Jurkat, Clone E6-1 (cell line): ENCODE measurements at regions not wholly inside any gene's neighbourhood (a gene's known extent, or its start where the extent isn't known, plus 50 kb on each side); places are given as distances from the start of the nearest gene placed in this dataset.
A peak's percentile ranks its signal among the peaks of the same experiment; 100 is the strongest.
"Not testable (repeated sequence)": the region's sequence is repeated elsewhere in the genome, so short reads cannot be mapped to it uniquely, and the experiment has no call there.

Experiments
- DNase-seq: peaks from one replicate; pipeline ENCODE4 v3.0.0-alpha.2; 2011; ENCODE audit warnings: low read depth, low spot score
- H3K4me3 ChIP-seq: 2 replicates; pipeline ENCODE4 v1.5.1; 2011; ENCODE audit warnings: mild to moderate bottlenecking, low read length, control low read depth, moderate library complexity

DNA sequence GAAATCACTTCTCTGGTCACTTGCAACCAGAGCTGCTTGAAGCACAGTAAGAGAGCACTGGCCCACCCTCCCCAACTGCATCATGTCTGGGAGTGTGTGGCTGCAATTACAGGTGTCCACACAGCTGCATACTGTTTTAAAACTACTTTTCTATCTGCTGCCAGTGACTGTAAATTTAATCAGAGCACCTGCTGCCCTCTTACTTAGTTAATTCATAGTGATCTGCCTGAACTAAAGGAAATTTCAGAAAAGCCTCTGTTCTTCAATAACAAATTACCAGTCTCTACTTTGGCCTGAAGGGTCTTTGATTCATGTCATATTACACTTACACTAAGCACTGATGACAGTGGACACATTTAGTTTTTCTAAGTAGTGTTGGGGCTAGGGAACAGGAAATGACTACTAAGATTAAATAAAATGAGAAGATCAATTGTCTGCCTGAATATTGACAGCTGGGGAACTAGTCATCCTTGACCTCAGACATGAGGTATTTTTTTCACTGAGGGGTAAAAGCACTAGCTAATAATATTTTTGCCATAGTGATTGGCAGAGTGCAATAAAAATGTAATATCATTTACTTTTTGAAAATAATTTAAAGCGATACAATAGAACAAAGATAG is 788.9 kb upstream of the GRAMD2B start:
- no peak overlapping the region for H3K4me3 ChIP-seq
- DNase-seq = no peak

DNA sequence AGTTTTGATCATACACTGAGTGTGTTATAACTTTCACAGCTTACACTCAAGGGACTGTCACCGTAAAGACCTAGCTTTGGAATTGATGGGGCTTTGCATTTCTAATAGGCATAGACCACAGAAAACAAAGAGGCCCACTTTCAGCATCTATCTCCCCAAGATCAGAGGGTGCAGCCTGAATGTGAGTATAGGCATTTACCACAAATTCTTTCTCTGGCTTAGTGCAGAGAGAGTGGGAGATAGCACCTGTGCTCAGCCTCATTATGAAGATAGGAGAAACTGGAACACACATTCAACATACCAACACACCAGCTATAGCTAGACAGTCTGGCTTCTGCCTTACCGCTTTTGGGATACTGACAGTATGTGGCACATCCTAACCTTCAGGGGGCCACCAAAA is 783.4 kb upstream of the GRAMD2B start:
- DNase-seq = peak; percentile 69
- H3K4me3 ChIP-seq = no peak overlapping the region

DNA sequence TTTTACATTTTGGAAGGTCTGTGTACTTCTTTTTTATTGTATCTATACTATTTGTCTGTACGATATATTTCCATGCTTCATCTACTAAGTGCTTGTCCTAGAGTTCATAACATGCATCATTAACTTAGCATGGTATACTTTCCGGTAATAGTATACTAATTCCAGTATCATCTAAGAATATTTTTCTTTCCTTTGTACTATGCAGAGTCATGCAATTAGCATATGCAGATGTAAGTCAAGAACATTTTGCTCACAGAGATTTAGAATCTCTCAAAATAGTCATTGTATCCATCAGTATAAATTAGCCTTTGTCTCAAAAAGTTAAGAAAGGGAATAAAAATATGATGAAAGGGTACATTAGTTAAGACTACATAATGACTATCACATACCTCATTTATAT is 770.4 kb upstream of the GRAMD2B start:
- no peak for DNase-seq
- no peak overlapping the region for H3K4me3 ChIP-seq

DNA sequence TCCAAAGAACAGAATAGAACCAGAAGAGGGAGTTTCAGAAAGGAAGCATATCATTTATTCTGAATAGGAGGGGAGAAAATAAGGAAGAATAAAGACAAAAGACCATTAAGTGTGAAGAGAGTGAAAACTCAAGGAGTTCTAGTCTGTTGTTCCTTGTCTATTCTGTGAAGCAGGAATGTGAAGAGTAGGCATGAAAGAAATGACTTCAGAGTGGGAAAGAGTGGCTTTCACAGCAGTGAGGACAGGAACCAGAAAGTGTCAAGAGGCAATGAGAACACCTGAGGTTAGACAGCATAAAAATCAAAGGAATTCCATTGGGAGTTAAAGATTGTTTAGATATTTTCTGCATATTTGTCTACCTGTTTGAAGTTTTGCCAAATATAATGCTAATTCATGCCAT is 768.8 kb upstream of the GRAMD2B start:
- no peak overlapping the region for H3K4me3 ChIP-seq
- DNase-seq = no peak

DNA sequence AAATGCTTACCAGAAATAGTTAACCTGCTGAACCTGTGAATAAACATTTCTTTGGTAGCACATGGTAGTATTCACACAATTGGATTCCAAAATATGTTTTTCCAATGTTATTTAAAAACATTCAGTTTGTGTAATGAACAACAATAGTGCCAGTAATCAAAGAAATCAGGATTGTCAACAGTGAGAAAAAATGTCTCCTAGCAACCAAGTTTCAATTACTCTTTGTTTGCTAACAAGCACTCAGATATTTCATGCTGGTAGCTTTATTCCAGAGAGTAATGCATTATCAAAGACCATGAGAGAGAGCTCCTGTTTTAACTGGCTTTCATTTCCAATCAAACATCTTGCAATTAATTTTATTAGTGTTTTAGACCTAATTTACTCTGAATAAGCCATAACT is 768.1 kb upstream of the GRAMD2B start:
- DNase-seq = no peak
- H3K4me3 ChIP-seq = no peak overlapping the region

DNA sequence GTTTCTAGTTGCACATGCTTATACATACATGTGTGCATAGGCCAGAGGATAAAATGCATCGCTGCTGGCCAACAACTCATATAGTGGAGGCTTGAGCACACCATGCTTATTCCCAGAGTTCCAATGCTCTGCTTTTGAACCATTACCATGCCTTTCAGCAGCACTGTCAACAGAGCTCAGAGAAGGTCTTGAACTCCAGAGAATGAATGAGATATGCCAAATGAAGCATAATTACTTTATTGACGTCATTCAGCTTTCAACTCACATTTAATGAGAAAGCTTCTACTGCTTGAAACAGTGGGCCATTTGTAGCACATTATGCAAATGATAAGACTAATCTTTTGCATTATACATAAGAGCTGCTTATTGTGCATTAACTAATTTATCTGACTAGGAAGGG is 765.3 kb upstream of the GRAMD2B start:
- no peak for DNase-seq

DNA sequence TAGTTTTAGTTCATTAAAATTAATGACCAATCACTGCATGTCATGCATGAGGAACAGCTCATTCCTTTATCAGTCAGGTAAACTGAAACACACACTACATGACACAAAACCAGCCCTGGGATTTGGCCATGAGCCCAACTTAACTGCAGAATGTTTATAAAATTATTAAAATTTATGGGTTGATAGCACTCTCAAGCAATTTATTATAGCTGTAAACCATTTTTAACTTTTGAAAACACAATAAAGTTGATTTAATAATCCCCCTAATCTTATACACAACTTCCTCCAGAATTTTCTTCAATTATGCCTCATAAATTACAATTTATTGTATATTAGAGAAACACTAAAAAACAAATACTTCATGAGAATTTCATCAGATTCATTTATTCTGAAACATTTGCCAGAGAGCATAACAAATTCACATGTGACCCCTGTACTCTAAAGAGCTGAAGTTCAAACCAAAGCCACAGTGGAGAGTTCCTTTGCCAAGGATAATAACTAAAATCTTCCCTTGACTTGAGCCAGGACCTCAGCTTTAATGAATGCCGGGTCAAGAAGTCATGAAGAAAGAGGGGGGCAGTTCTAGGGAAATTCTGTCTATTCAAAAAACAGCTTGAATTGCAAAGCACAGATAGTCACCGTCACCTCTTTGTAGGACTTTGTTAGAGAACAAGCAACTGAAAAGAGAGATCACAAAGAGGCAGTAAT is 763.7 kb upstream of the GRAMD2B start:
- DNase-seq = no peak
- H3K4me3 ChIP-seq = no peak overlapping the region

More for the DNA sequence above, 765.3 kb upstream of the GRAMD2B start:
- H3K4me3 ChIP-seq = no peak overlapping the region

DNA sequence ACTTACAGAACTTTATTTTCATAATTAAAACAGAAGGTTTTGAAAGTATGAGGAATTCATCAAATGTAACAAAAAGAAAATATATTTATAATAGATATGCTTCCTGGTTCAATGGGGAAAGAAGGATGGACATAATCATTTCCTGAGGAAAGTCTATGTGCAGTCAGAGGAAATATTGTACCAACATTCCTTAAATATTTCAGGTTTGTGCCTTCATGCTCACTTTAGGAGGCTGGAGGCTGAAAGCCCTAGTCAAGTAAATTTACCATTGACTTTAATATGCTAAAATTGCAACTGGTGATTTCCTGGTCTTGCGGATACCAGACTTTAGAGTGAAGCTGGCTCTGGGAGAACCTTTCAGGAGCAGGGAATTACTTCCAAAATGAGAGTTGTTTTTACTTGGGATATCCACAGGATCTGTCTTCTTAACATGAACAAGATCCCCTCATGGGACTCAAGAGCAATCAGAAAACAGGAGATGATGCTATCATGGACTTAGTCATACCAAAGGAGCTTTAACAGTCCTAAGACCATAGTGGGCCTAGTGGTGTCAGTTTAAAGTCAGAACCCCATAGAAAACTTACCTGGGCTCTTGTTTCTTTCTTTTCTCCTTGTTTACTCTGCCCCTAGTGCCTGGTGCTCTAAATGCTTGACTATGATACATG is 762.8 kb upstream of the GRAMD2B start:
- H3K4me3 ChIP-seq = no peak overlapping the region
- DNase-seq = no peak

DNA sequence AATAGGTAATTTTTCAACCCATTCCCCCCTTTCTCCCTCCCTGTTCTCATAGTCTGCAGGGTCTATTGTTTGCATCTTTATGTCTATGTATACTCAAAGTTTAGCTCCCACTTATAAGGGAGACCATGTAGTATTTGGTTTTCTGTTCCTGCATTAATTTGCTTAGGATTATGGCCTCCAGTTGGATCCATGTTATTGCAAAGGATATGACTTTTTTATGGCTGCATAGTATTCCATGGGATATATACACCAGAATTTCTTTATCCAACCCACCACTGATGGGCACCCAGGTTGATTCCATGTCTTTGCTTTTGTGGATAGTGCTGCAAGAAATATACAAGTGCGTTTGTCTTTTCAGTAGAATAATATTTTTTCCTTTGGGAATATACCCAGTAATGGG is 761.6 kb upstream of the GRAMD2B start:
- no peak for DNase-seq
- no peak overlapping the region for H3K4me3 ChIP-seq

DNA sequence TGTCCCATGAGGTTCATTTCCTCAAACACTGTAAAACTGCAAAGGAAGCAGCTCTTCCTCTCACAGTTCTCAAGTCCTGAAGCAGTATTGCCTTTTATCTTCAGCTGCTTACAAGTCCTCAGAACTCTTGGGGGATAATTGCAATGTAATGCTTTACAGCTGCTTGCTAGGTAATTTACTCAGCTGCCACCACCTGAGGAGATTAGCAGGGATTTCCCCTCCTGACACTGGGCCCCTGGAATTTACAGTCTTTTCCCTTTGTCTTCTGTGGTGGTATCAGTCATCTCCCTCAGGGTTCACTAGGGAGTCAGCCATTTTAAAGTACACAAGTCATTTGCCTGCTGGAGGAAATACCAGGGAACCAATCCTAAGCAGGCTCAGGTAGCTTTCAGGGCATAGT is 754.3 kb upstream of the GRAMD2B start:
- DNase-seq = peak; percentile 3
- no peak overlapping the region for H3K4me3 ChIP-seq

DNA sequence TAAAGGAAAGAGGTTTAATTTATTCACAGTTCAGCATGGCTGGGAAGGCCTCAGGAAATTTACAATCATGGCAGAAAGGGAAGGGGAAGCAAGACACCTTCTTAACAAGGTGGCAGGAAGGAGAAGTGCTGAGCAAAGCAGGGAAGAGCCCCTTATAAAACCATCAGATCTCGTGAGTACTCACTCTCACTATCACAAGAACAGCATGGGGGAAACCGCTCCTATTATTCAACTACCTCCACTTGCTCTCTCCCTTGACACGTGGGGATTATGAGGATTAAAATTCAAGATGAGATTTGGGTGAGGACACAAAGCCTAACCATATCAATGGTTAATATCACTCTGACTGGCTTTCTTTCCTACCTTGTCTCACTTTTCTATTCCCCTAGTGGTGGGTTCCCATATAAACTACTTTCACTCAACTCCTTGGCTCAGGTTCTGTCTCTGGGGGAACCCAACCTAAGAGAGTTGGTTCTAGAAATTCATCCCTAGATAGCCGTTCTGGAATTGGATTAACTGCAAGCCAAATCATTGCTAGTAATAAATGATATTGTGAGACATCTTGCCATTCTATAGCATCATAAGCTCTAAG is 749.8 kb upstream of the GRAMD2B start:
- no peak overlapping the region for H3K4me3 ChIP-seq
- no peak for DNase-seq

DNA sequence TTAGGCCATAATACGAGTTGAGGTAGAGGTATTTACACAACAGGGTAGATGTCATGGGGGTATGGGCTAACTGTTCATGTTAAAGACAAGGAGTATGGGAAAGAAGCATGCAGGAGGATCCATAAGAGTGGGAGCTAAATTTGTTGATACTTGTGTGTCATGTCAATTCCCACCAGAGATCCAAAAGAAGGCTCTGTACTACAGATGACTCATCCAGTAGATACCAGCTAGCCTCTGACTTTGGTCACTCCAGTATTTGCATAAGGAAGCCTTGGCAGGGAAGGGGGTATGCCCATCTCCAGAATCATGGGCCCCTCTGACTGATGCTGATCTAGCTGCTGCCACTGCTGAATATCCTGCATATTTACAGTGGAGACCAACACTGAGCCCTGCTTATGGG is 743.7 kb upstream of the GRAMD2B start:
- DNase-seq = no peak
- no peak overlapping the region for H3K4me3 ChIP-seq

DNA sequence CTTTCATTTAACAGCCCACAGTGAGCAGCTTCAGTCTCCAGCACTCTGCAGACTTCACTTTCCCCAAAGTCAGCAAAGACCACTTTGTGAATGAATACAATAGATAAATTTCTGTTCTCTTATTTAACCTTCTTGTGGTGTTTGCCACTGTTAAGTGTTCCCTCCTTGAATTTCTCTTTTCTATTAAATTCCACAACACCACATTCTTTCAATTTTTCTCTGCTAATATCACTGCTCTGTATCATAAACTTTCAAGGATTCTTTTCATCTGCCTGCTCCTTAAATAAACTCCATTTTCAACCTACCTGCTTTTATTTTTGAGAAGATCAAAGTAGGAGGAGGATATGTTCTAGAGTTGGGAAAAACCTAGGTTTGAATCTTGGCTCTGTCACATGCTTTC is 739.5 kb upstream of the GRAMD2B start:
- no peak for DNase-seq
- no peak overlapping the region for H3K4me3 ChIP-seq

DNA sequence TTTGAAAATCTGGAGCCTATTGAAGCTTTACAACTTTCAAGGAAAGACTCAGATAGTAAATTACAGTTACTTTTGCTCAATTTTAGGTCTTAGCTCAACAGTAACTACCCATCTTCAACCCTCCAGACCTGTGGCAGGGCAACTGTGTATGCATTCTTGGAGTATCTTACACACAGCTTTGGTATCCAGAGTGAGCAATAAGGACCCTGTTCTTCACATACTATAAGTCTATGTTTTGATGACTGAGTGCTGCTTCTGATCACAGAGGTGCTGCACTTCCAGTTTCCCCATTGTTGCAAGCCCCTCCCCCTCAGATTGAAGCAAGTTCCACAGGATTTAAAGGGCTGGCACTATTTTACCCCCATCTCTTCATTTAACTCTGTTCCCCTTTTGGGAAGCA is 737.4 kb upstream of the GRAMD2B start:
- no peak overlapping the region for H3K4me3 ChIP-seq
- no peak for DNase-seq

DNA sequence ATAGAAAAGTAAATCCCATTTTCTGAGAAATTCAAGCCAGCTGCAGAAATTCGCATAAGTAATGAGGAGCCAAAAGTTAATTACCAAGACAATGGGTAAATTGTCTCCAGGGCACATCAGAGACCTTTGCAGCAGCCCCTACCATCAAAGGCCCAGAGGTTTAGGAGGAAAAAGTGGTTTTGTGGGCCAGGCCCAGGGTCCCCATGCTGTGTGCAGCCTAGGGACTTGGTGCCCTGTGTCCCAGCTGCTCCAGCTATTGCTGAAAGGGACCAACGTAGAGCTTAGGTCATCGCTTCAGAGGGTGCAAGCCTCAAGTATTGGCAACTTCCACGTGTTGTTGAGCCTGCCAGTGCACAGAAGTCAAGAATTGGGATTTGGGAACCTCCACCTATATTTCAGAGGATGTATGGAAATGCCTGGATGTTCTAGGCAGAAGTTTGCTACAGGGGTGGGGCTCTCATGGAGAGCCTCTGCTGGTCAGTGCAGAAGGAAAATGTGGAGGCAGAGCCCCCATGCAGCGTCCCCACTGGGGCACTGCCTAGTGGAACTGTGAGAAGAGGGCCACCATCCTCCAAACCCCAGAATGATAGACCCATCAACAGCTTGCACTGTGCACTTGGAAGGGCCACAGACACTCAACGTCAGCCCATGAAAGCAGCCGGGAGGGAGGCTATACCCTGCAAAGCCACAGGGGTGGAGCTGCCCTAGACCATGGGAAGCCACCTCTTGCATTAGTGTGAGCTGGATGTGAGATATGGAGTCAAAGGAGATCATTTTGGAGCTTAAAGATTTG is 731.3 kb upstream of the GRAMD2B start:
- not testable (repeated sequence) for H3K4me3 ChIP-seq, DNase-seq

DNA sequence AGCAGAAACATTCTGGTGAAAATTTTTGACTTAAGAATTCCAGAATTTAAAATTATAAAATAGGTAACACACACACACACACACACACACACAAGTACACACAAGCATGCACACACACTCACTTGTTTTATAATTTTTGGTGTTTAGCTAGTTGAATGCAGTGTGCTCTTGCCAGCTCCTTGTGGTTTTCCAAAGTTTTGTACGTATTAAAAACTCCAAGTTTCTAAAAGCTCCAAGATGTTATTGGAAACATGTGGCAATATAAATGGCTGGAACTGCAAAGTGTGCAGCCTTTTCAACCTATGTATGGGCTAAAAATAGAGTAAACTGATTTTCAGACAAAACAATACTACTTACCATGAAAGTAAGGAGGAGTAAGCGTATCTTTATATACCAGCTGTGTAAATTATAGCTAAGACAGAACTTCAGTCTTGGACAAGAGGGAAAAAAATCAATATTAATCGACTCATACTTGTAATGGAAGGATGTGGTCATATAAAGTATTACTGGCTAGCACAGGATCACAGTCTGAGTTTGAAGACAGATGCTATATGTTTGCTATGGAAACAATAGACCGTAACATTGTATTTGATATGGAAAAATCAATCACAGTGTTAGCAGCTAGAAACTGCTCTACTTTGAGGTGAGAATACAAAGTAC is 727.1 kb upstream of the GRAMD2B start:
- no peak for DNase-seq
- H3K4me3 ChIP-seq = no peak overlapping the region

DNA sequence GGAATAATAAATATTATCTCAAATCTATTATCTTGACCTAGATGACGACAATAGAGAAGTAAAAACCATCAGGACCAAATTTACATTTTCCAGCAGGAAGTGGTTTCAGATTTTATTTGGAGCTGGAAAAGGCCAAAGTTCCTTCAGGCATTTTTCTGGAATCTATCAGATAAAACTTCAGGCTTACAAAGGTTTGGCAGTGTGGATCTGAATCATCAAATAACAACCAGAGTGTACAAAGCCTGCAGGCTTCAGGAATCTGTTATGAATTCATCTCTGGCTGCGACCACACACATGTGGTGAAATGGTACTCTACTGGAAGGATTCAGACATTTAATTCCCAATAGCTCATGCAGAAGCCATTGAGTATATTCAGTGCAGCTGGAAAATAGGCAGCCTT is 726.4 kb upstream of the GRAMD2B start:
- DNase-seq = no peak
- no peak overlapping the region for H3K4me3 ChIP-seq

DNA sequence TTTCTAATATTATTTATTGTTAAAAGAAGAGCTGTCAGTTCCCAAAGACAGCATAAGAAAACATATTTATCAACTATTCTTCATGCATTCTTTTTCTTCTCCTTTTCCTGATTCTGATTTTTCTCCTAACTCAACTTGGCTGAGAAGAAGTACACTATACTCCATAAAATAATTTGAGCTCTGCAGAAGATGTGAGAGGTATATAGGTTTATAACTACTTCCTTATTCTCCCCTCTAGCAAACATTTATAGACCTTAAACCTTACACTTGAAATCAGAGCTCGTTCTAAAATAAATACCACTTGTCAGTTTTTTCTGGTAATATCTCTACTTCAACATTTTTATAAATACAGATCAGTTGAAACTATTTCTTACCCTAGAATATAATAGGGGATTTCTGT is 724.8 kb upstream of the GRAMD2B start:
- no peak overlapping the region for H3K4me3 ChIP-seq
- DNase-seq = no peak

DNA sequence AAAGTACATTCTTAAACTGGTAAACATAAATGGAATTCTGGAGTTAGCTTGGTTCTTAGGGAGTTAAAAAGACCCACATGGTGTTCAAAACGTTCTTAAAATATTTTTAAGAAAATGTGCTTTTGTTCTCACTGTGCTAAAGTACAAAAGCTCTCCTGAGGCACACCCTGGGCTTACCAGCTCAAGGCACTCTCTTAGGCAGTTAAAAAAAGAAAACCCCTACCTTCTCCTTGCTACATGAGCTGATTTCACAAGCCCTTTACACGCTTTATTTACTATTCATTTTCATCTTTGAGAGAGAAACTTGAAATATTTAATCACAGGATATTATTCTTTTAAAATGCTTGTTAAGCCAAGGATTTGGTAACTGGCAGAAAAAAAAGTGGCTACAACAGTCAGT is 723.3 kb upstream of the GRAMD2B start:
- no peak for DNase-seq
- no peak overlapping the region for H3K4me3 ChIP-seq
